PC-9 (cell line): ENCODE measurements at regions not wholly inside any gene's neighbourhood (a gene's known extent, or its start where the extent isn't known, plus 50 kb on each side); places are given as distances from the start of the nearest gene placed in this dataset.

ENCODE experiments used
- BruUV-seq: library from RNA; stranded (reverse); fragments of 400-500 nt; replicated peaks from 2 replicates; lab custom pipeline; 2021; lab: Mats Ljungman, UMichigan
- CTCF ChIA-PET: fragments of 300-600 bp; sonication (Branson Sonifier 250); formaldehyde crosslinking; loops from one replicate; lab custom pipeline; 2022; ENCODE audit warnings: antibody characterized with exemption; lab: Charles Lee
- POLR2A ChIA-PET: fragments of 300-600 bp; sonication (Branson Sonifier 250); formaldehyde crosslinking; loops from one replicate; lab custom pipeline; 2022; ENCODE audit warnings: antibody characterized with exemption; ENCODE audit not compliant: unreplicated experiment; lab: Charles Lee
- DNase-seq, 2 experiments: peaks; one replicate each; pipeline versions ENCODE4 v3.0.0 to v3.0.0-alpha.2; 2015 to 2022; ENCODE audit warnings: mixed read lengths in 1 of 2
- H2AFZ ChIP-seq: fragments of 200-600 bp; sonication (generic); 2 replicates; pipeline ENCODE4 v1.8.1; 2017; ENCODE audit warnings: antibody characterized with exemption
- H3F3A ChIP-seq: fragments of 200-600 bp; sonication (generic); 2 replicates; pipeline ENCODE4 v1.8.1; 2017; ENCODE audit warnings: antibody characterized with exemption, mild to moderate bottlenecking, low read depth; ENCODE audit not compliant: insufficient read depth
- H3K27ac ChIP-seq: fragments of 200-600 bp; sonication (generic); 2 replicates; pipeline ENCODE4 v1.6.1; 2016; ENCODE audit warnings: mixed run types
- H3K27me3 ChIP-seq: fragments of 200-600 bp; sonication (generic); 2 replicates; pipeline ENCODE4 v1.6.1; 2016; ENCODE audit warnings: low read depth, mixed run types; ENCODE audit not compliant: insufficient read depth
- H3K36me3 ChIP-seq: fragments of 200-600 bp; sonication (generic); 2 replicates; pipeline ENCODE4 v1.6.1; 2016; ENCODE audit warnings: low read depth, mixed run types
- H3K4me1 ChIP-seq: fragments of 200-600 bp; sonication (generic); replicated peaks from 2 replicates; pipeline ENCODE4 v1.6.1; 2016; ENCODE audit warnings: mixed run types; ENCODE audit not compliant: insufficient read depth
- H3K4me2 ChIP-seq: fragments of 200-600 bp; sonication (generic); 2 replicates; pipeline ENCODE4 v1.6.1; 2017; ENCODE audit warnings: mixed run types
- H3K4me3 ChIP-seq: fragments of 200-600 bp; sonication (generic); 2 replicates; pipeline ENCODE4 v1.6.1; 2016; ENCODE audit warnings: mixed run types
- H3K79me2 ChIP-seq: fragments of 200-600 bp; sonication (generic); 2 replicates; pipeline ENCODE4 v1.6.1; 2017; ENCODE audit warnings: low read depth, mixed run types
- H3K9me2 ChIP-seq: fragments of 200-600 bp; sonication (generic); 2 replicates; pipeline ENCODE4 v1.8.1; 2017; ENCODE audit warnings: mild to moderate bottlenecking; ENCODE audit not compliant: insufficient read depth
- H3K9me3 ChIP-seq: fragments of 200-600 bp; sonication (generic); 2 replicates; pipeline ENCODE4 v1.8.1; 2016; ENCODE audit warnings: low read depth; ENCODE audit not compliant: insufficient read depth
- H4K20me1 ChIP-seq: fragments of 200-600 bp; sonication (generic); 2 replicates; pipeline ENCODE4 v1.8.1; 2017; ENCODE audit not compliant: insufficient read depth
- CTCF ChIP-seq: fragments of 200-600 bp; sonication (generic); conservative IDR thresholded peaks from 2 replicates; pipeline ENCODE4 v1.6.1; 2017; ENCODE audit warnings: mixed run types, antibody characterized with exemption, mild to moderate bottlenecking, moderate library complexity
- EZH2 ChIP-seq: fragments of 200-600 bp; sonication (generic); IDR thresholded peaks from 2 replicates; pipeline ENCODE4 v1.8.0; 2017; ENCODE audit warnings: antibody characterized with exemption, low read depth
- intact Hi-C: fragments of 100-400 bp; cut with micrococcal nuclease; formaldehyde crosslinking; loops from one replicate; pipeline ENCODE4 v1.10.0; 2022; ENCODE audit not compliant: unreplicated experiment

- Histone ChIP-seq H3K4me1 (no peaks in the 10 kb centered on the region), H2AFZ (no peak overlapping the region), H3K36me3 (no peaks in the 10 kb centered on the region), H3K9me2 (no peaks in the 10 kb centered on the region), H3K9me3 (no peaks in the 10 kb centered on the region), H3F3A (no peaks in the 10 kb centered on the region), H3K79me2 (no peaks in the 10 kb centered on the region), H3K27ac (no peak overlapping the region), H4K20me1 (no peaks in the 10 kb centered on the region), H3K4me3 (no peak overlapping the region), H3K27me3 (no peaks in the 10 kb centered on the region), H3K4me2 (no peak overlapping the region)
- CTCF ChIA-PET = no interaction called here
- TF ChIP-seq CTCF (no peak), EZH2 (no peak)
- POLR2A ChIA-PET = no interaction called here
- DNase-seq = no peak
- BruUV-seq = no TSS peak
- intact Hi-C loops = no loop called here
These were observed 206.0 kb upstream of the PRR16 start for GRCh38 chr5:120258123-120258522.

GRCh38 chr5:120260651-120261050, 203.4 kb upstream of the PRR16 start:
- no peaks in the 10 kb centered on the region for H3K4me1 ChIP-seq
- TF ChIP-seq EZH2 = no peak
- no peak for TF ChIP-seq CTCF
- ChIA-PET POLR2A (interaction anchor here (0.6 kb wide), 1 partner anchor 681 kb away, joined by 3 read pairs; no protein-coding TSS in a partner anchor), CTCF (no interaction called here)
- H3K27me3 ChIP-seq = no peaks in the 10 kb centered on the region
- no peak overlapping the region for H3K4me2 ChIP-seq
- no peak for DNase-seq
- no peak overlapping the region for H2AFZ ChIP-seq
- no peaks in the 10 kb centered on the region for H3K9me2 ChIP-seq
- H3F3A ChIP-seq = no peaks in the 10 kb centered on the region
- H3K27ac ChIP-seq = no peak overlapping the region
- no peaks in the 10 kb centered on the region for H3K9me3 ChIP-seq
- H4K20me1 ChIP-seq = no peaks in the 10 kb centered on the region
- no peaks in the 10 kb centered on the region for H3K36me3 ChIP-seq
- intact Hi-C loops = no loop called here
- H3K4me3 ChIP-seq = no peak overlapping the region
- H3K79me2 ChIP-seq = no peaks in the 10 kb centered on the region
- no TSS peak for BruUV-seq

- H2AFZ ChIP-seq = no peak overlapping the region
- no peak for DNase-seq
- H3K79me2 ChIP-seq = no peaks in the 10 kb centered on the region
- intact Hi-C loops = no loop called here
- H3K27ac ChIP-seq = no peak overlapping the region
- H3K4me2 ChIP-seq = no peak overlapping the region
- no peaks in the 10 kb centered on the region for H4K20me1 ChIP-seq
- no peaks in the 10 kb centered on the region for H3K4me1 ChIP-seq
- H3F3A ChIP-seq = no peaks in the 10 kb centered on the region
- no TSS peak for BruUV-seq
- H3K9me3 ChIP-seq = no peaks in the 10 kb centered on the region
- no peaks in the 10 kb centered on the region for H3K27me3 ChIP-seq
- POLR2A ChIA-PET = no interaction called here
- H3K36me3 ChIP-seq = no peaks in the 10 kb centered on the region
- H3K4me3 ChIP-seq = no peak overlapping the region
- TF ChIP-seq CTCF (no peak), EZH2 (no peak)
- CTCF ChIA-PET = no interaction called here
- no peaks in the 10 kb centered on the region for H3K9me2 ChIP-seq
These were observed 193.6 kb upstream of the PRR16 start for GRCh38 chr5:120270498-120270897.
